Motor neuron (in vitro differentiated cells): ENCODE measurements at regions not wholly inside any gene's neighbourhood (a gene's known extent, or its start where the extent isn't known, plus 50 kb on each side); places are given as distances from the start of the nearest gene placed in this dataset.

Experiments used
- ATAC-seq, 8 experiments: fragments of 200-7000 bp; cut with Tn5 transposase; replicated peaks in 6 of 8; 2 replicates each; pipeline ENCODE4 v1.8.0; 2021; ENCODE audit warnings: mild to moderate bottlenecking in 8 of 8, moderate library complexity in 8 of 8
- H3K27ac ChIP-seq, 2 donors: fragments of 250-450 bp; sonication (Bioruptor Pico); 2 replicates each; pipeline ENCODE4 v1.9.0; 2021; ENCODE audit warnings: antibody characterized with exemption in 2 of 2, mild to moderate bottlenecking in 2 of 2, moderate library complexity in 1 of 2
- H3K4me1 ChIP-seq, 2 donors: fragments of 250-450 bp; sonication (Bioruptor Pico); replicated peaks in 1 of 2; 2 replicates each; pipeline ENCODE4 v1.6.1; 2021; ENCODE audit warnings: antibody characterized with exemption in 2 of 2, mild to moderate bottlenecking in 2 of 2, moderate library complexity in 1 of 2
- H3K4me3 ChIP-seq, 5 donors: fragments of 250-450 bp; sonication (Bioruptor Pico); 2 replicates each; pipeline ENCODE4 v1.9.0; 2021; ENCODE audit warnings: antibody characterized with exemption in 5 of 5, mild to moderate bottlenecking in 5 of 5, moderate library complexity in 4 of 5
- WGBS, 10 experiments: fragments of 450-650 bp; shearing (Covaris generic); methylation state at CpG; one replicate each; pipeline ENCODE4 v1.0.0; 2022; 5-methylcytosine and 5-hydroxymethylcytosine counted together
- in situ Hi-C, 9 experiments: fragments of 400-800 bp; cut with MboI; loops; one replicate each; pipeline ENCODE4 v1.15.0; 2021; ENCODE audit warnings: low sequenced_read_pairs in 9 of 9, low pct_unique_long_range_greater_than_20kb in 2 of 9; ENCODE audit not compliant: unreplicated experiment in 9 of 9

DNA sequence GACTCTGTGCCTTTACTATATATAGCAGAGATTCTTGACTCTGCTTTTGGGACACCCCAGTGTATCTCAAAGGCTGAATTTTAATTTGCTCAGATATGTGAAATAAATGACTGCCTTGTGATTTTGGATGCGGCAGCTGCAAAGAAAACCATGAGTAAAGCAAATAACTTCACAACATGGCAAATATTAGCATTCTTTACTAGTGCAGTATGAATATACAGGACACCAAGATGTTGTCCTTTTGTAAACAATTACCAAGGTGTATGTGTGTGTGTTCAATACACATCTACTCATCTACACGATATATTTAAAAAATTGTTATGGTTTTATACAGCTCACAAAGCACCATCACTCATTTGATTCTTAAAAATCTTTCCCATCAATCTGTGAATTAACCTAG is 70.6 kb upstream of the TCF4 start:
- in situ Hi-C loops = no loop called here
- Histone ChIP-seq H3K27ac (no peak overlapping the region), H3K4me1 (no peaks in the 10 kb centered on the region), H3K4me3 (no peak overlapping the region)
- no peak for ATAC-seq
- WGBS, 10 experiments = 69 to 100% (median 95%) methylated on average over 1 to 2 of the region's 2 CpGs; no CpG with 5 or more reads in 2 of the 10 experiments

- ATAC-seq = no peak
- in situ Hi-C loops = no loop called here
- WGBS, 10 experiments = 70 to 100% (median 92%) methylated on average over 1 to 4 of the region's 4 CpGs; no CpG with 5 or more reads in 2 of the 10 experiments
- Histone ChIP-seq H3K4me1 (no peaks in the 10 kb centered on the region), H3K4me3 (no peak overlapping the region), H3K27ac (no peak overlapping the region)
These were observed 69.8 kb upstream of the TCF4 start for GRCh38 chr18:55657572-55658331.

DNA sequence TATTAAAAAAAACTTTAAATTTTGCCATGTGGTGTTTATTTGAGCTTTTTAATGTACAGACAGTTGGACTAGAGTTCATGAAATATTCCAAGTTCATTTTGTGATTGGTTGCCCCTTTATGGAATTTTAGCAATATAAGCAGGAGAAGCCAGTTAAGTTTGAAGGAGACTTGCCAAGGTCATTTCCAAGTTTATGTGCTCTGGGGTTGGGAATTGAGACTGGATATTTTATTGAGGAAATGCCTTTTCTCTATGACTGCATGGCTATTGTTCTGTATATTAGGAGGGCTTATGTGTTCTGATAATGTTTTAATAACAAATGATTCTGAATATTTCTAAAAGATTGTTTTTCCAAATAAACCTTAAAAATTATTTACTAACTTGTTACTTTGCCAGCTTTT is 67.0 kb upstream of the TCF4 start:
- no peaks in the 10 kb centered on the region for H3K4me1 ChIP-seq
- no peak overlapping the region for H3K27ac ChIP-seq
- in situ Hi-C loops = no loop called here
- ATAC-seq = no peak
- H3K4me3 ChIP-seq = no peak overlapping the region

- ATAC-seq = peak in 2 of 8 experiments; percentile 40 to 57
- no peak overlapping the region for H3K27ac ChIP-seq
- no peak overlapping the region for H3K4me3 ChIP-seq
- WGBS, 10 experiments = 14 to 60% (median 40%) methylated on average over 1 of the region's 1 CpG; no CpG with 5 or more reads in 6 of the 10 experiments
- H3K4me1 ChIP-seq = no peaks in the 10 kb centered on the region
- in situ Hi-C loops = no loop called here
These were observed 63.2 kb upstream of the TCF4 start for GRCh38 chr18:55651236-55651635.

DNA sequence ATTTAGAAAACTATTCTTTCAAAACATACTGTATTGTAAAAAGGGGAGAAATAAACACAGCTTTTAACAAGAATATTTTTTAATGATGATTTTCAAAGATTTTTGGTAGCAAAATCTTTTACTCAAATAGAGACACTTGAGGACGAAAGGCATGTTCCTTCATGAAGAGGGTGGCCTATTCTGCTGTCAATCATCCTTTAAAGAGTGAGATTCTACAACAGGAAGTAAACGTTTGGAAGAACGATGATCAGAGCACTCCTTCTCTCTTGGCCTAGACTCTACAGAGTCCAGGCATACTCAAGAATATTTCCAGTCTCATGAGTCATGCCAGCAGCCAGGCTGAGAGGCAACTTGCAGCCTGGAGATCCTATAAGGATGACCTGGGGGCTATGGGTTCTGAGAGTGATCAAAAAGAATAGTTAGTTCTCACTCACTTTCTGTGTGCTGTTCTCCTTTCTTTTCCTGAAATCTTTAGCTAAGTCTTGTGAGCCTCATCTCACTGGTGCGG is 62.4 kb upstream of the TCF4 start:
- WGBS, 10 experiments = 20 to 96% (median 85%) methylated on average over 1 to 4 of the region's 4 CpGs
- Histone ChIP-seq H3K4me3 (no peak overlapping the region), H3K4me1 (no peaks in the 10 kb centered on the region), H3K27ac (no peak overlapping the region)
- in situ Hi-C loops = no loop called here
- peak in 2 of 8 experiments; percentile 32 to 51 for ATAC-seq

- WGBS, 10 experiments = 14 to 100% (median 80%) methylated on average over 1 to 4 of the region's 4 CpGs; no CpG with 5 or more reads in 2 of the 10 experiments
- no peak overlapping the region for H3K4me3 ChIP-seq
- in situ Hi-C loops = no loop called here
- no peaks in the 10 kb centered on the region for H3K4me1 ChIP-seq
- no peak overlapping the region for H3K27ac ChIP-seq
- no peak for ATAC-seq
These were observed 59.3 kb upstream of the TCF4 start for GRCh38 chr18:55647331-55647730.

DNA sequence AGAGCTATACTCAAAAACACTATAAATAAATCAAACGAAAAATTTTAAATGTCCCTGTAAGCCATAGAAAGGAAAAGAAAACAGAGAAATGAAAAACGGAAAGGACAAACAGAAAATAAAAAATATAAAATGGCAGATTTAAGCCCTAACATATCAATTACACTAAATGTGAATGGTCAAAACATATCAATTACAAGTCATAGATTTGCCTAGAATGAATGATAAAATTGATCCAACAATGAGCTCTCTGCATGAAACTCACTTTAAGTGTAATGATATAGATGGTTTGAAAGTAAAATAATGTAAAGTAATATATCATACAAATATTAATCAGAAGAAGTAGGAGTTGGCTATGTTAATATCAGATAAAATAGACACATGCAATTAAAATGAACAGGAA is 54.2 kb upstream of the TCF4 start:
- 0 to 100% (median 43%) methylated on average over 1 to 2 of the region's 2 CpGs for WGBS, 10 experiments
- no peak overlapping the region for H3K27ac ChIP-seq
- in situ Hi-C loops = no loop called here
- H3K4me1 ChIP-seq = no peaks in the 10 kb centered on the region
- no peak overlapping the region for H3K4me3 ChIP-seq
- ATAC-seq = no peak

- Histone ChIP-seq H3K27ac (no peak overlapping the region), H3K4me1 (no peaks in the 10 kb centered on the region), H3K4me3 (no peak overlapping the region)
- ATAC-seq = no peak
- WGBS, 10 experiments = 70 to 100% (median 86%) methylated on average over 1 to 4 of the region's 4 CpGs
- in situ Hi-C loops = no loop called here
These were observed 53.5 kb upstream of the TCF4 start for GRCh38 chr18:55641486-55641885.
